Peyer's patch (tissue), 4 donors: ENCODE measurements at regions not wholly inside any gene's neighbourhood (a gene's known extent, or its start where the extent isn't known, plus 50 kb on each side); places are given as distances from the start of the nearest gene placed in this dataset.

Source experiments
- DNase-seq, 3 donors: peaks; one replicate each; pipeline ENCODE4 v3.0.0-alpha.2; 2017 to 2019
- H3K27ac ChIP-seq, 4 donors: fragments of 200-600 bp; sonication (generic); one replicate each; pipeline ENCODE4 v1.5.1; 2016 to 2019
- H3K27me3 ChIP-seq, 2 donors: fragments of 200-600 bp; sonication (generic); one replicate each; pipeline ENCODE4 v1.5.1; 2019
- H3K36me3 ChIP-seq, 3 donors: fragments of 200-600 bp; sonication (generic); one replicate each; pipeline ENCODE4 v1.5.1; 2016 to 2019
- H3K4me1 ChIP-seq, 4 donors: fragments of 200-600 bp; sonication (generic); one replicate each; pipeline ENCODE4 v1.5.1; 2016 to 2019
- H3K4me3 ChIP-seq, 4 donors: fragments of 200-600 bp; sonication (generic); 1 replicate in 3 of 4; 2 replicates in 1 of 4; pipeline ENCODE4 v1.5.1; 2016 to 2019; ENCODE audit warnings: mild to moderate bottlenecking in 1 of 4
- H3K9me3 ChIP-seq, 4 donors: fragments of 200-600 bp; sonication (generic); one replicate each; pipeline ENCODE4 v1.5.1; 2016 to 2019; ENCODE audit warnings: mild to moderate bottlenecking in 1 of 4
- POLR2A ChIP-seq, 2 donors: fragments of 450-650 bp; IDR thresholded peaks; one replicate each; pipeline ENCODE4 v1.5.1; 2017; ENCODE audit warnings: antibody characterized with exemption in 2 of 2, mild to moderate bottlenecking in 2 of 2, moderate library complexity in 2 of 2
- TF ChIP-seq, protein P1 (sequence below), 6 experiments: fragments of 450-650 bp in 4 of 6; fragments of 200-600 bp in 2 of 6; sonication (generic) in 1 of 6; IDR thresholded peaks; one replicate each; pipeline ENCODE4 v1.5.1; 2017 to 2019; ENCODE audit warnings: antibody characterized with exemption in 6 of 6, mild to moderate bottlenecking in 3 of 6, moderate library complexity in 1 of 6

DNA sequence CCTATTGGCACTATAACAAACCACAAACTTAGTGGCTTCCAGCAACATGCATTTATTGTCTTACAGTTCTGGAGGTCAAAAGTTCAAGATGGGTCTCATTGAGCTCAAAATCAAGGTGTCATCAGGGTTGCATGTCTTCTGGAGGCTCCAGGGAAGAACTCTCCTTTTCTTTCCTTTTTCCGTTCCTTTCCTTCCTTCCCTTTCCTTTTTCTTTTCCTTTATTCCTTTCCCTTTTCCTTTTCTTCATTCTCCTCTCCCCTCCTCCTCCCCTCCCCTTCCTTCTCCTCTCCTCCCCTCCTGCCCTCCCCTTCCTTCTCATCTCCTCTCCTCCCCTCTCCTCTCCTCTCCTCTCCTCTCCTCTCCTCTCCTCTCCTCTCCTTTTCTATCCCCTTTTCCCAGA lies 460.2 kb upstream of the CDH4 start:
- DNase-seq: no peak
- TF ChIP-seq, protein P1, sequence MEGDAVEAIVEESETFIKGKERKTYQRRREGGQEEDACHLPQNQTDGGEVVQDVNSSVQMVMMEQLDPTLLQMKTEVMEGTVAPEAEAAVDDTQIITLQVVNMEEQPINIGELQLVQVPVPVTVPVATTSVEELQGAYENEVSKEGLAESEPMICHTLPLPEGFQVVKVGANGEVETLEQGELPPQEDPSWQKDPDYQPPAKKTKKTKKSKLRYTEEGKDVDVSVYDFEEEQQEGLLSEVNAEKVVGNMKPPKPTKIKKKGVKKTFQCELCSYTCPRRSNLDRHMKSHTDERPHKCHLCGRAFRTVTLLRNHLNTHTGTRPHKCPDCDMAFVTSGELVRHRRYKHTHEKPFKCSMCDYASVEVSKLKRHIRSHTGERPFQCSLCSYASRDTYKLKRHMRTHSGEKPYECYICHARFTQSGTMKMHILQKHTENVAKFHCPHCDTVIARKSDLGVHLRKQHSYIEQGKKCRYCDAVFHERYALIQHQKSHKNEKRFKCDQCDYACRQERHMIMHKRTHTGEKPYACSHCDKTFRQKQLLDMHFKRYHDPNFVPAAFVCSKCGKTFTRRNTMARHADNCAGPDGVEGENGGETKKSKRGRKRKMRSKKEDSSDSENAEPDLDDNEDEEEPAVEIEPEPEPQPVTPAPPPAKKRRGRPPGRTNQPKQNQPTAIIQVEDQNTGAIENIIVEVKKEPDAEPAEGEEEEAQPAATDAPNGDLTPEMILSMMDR (IDR thresholded peaks at IDR 0.05): no peak
- TF ChIP-seq POLR2A (IDR thresholded peaks at IDR 0.05): no peak
- H3K4me1 ChIP-seq: no peaks in the 10 kb centered on the region
- H3K4me3 ChIP-seq: no peak overlapping the region
- no peaks in the 10 kb centered on the region for H3K36me3 ChIP-seq
- H3K9me3 ChIP-seq: no peaks in the 10 kb centered on the region
- H3K27ac ChIP-seq: no peak overlapping the region
- H3K27me3 ChIP-seq: no peaks in the 10 kb centered on the region

DNA sequence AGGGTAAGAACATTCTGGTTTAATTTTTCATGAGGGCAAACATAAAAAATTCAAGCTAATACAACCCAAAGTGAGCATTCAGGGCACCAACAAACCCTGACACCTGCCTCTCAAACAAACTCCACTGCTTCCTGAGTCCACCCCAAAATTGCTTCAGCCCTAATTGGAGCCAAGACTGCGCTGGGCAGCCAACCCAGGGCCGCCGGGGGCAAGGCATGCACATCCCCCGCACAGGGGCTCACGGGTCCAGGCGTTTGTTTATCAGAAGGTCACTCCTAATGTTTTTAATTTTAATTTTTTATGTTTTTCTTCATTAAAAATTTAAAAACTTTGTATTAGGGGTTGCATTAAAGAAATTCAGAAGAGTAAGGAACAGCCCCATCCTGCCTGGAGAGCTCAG lies 459.1 kb upstream of the CDH4 start:
- DNase-seq: no peak
- Histone ChIP-seq H3K27ac (no peak overlapping the region), H3K27me3 (no peaks in the 10 kb centered on the region), H3K9me3 (no peaks in the 10 kb centered on the region), H3K36me3 (no peaks in the 10 kb centered on the region), H3K4me1 (no peaks in the 10 kb centered on the region), H3K4me3 (no peak overlapping the region)
- no peak for TF ChIP-seq POLR2A (IDR thresholded peaks at IDR 0.05)
- TF ChIP-seq, protein P1 (IDR thresholded peaks at IDR 0.05): no peak

DNA sequence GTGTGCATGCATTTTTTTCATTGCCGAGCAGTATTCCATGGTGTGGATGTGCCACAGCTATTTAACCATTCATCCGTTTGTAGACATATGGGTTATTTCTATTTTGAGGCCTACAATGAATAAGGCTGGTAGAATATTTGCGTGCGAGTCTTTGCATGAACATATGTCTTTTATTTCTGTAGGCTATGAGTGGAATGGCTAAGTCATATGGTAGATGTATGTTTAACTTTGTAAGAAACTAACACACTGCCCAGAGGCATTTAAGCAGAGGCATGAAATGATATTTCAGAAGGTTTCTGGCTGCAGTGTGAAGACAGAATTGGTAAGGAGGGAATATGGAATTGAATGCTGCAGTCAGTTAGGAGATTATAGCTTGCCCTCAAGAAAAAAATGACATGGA lies 457.4 kb upstream of the CDH4 start:
- DNase-seq: no peak
- Histone ChIP-seq H3K4me3 (no peak overlapping the region), H3K27me3 (no peaks in the 10 kb centered on the region), H3K4me1 (no peaks in the 10 kb centered on the region), H3K27ac (no peak overlapping the region), H3K9me3 (no peaks in the 10 kb centered on the region), H3K36me3 (no peaks in the 10 kb centered on the region)
- TF ChIP-seq POLR2A (IDR thresholded peaks at IDR 0.05): no peak
- TF ChIP-seq, protein P1 (IDR thresholded peaks at IDR 0.05): no peak

DNA sequence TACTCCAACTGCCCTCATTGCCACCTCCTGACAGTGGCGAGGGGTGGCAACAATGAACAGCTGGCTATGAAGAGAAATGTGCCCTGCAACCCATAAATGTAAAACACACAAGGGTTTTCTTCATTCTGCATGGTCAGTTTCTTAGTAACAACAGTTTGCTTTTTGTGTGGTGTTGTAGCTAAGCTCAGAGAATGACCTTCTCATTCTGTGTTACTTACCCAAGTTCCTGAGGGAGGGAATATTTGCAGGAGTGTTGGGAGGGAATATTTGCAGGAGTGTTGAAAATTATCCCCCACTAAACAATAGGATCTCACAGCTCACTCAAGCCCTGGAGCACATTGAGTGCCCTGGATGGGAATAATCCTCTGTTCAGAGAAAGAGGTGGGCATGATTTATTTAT lies 456.4 kb upstream of the CDH4 start:
- H3K27ac ChIP-seq: no peak overlapping the region
- no peak for DNase-seq
- no peaks in the 10 kb centered on the region for H3K27me3 ChIP-seq
- no peak overlapping the region for H3K4me3 ChIP-seq
- H3K9me3 ChIP-seq: no peaks in the 10 kb centered on the region
- H3K4me1 ChIP-seq: no peaks in the 10 kb centered on the region
- TF ChIP-seq, protein P1 (IDR thresholded peaks at IDR 0.05): no peak
- TF ChIP-seq POLR2A (IDR thresholded peaks at IDR 0.05): no peak
- H3K36me3 ChIP-seq: no peaks in the 10 kb centered on the region

DNA sequence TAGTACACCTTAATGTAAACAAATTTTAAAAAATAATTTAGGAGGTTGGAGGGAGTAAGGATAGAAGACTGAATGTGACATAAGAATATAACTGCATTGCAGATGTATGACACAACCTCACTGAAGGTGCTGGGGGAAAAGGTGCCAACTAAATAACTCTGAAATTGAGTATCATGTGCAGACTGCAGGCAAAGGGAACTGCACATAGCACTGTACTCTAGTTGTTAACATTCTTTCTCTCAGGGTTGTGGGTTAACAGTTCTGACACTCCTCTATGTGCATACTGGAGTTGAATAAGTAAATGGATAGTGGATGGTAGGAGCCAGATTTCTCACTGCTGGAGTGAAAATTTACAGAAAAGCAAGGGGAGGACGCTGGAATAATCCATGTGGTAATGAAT lies 451.9 kb upstream of the CDH4 start:
- Histone ChIP-seq H3K36me3 (no peaks in the 10 kb centered on the region), H3K4me3 (no peak overlapping the region), H3K27ac (no peak overlapping the region), H3K4me1 (no peaks in the 10 kb centered on the region), H3K27me3 (no peaks in the 10 kb centered on the region), H3K9me3 (no peaks in the 10 kb centered on the region)
- DNase-seq: no peak
- TF ChIP-seq POLR2A (IDR thresholded peaks at IDR 0.05): no peak
- TF ChIP-seq, protein P1 (IDR thresholded peaks at IDR 0.05): no peak

DNA sequence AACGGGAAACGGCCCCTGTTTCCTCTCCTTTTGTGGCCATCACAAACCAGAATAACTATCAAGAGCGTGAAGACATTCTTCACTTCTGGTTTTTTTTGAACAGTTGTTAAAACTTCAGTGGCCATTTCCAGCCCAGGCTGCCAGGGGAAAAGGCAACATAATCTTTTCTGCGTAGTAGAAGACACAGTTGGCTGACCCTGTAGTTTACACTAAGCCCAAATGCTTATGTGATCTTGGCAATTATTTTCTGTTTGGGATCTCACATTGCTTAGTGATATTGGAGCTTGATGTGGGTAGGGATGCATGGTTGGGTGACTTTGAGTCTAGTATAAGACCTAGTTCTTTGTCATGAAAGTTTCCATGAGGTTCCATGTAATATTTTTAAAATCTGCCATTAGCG lies 449.4 kb upstream of the CDH4 start:
- H3K27ac ChIP-seq: no peak overlapping the region
- no peak overlapping the region for H3K4me3 ChIP-seq
- H3K36me3 ChIP-seq: no peaks in the 10 kb centered on the region
- no peaks in the 10 kb centered on the region for H3K4me1 ChIP-seq
- no peak for DNase-seq
- no peaks in the 10 kb centered on the region for H3K9me3 ChIP-seq
- no peak for TF ChIP-seq POLR2A (IDR thresholded peaks at IDR 0.05)
- TF ChIP-seq, protein P1 (IDR thresholded peaks at IDR 0.05): no peak
- no peaks in the 10 kb centered on the region for H3K27me3 ChIP-seq
